HG03095 (cell line): ENCODE measurements at regions not wholly inside any gene's neighbourhood (a gene's known extent, or its start where the extent isn't known, plus 50 kb on each side); places are given as distances from the start of the nearest gene placed in this dataset.
"Not testable (repeated sequence)": the region's sequence is repeated elsewhere in the genome, so short reads cannot be mapped to it uniquely, and the experiment has no call there.

Source experiments
- ATAC-seq: cut with Tn5 transposase; IDR thresholded peaks from one replicate; pipeline ENCODE4 v1.9.1; 2021; ENCODE audit warnings: moderate library complexity; ENCODE audit not compliant: unreplicated experiment

GRCh38 chr21:16211339-16212303 lies 481.8 kb downstream of the USP25 start:
- no peak for ATAC-seq

- no peak for ATAC-seq
Observed at GRCh38 chr21:16213518-16213917, 483.7 kb downstream of the USP25 start.

- no peak for ATAC-seq
Observed at GRCh38 chr21:16215193-16215592, 485.4 kb downstream of the USP25 start.

GRCh38 chr21:16215663-16216183 lies 485.9 kb downstream of the USP25 start:
- no peak for ATAC-seq

GRCh38 chr21:16216288-16216962 lies 486.6 kb downstream of the USP25 start:
- no peak for ATAC-seq

- ATAC-seq, result no peak
Observed at GRCh38 chr21:16218682-16219343, 489.0 kb downstream of the USP25 start.

- ATAC-seq, result not testable (repeated sequence)
Observed at GRCh38 chr21:16224756-16225155, 495.0 kb downstream of the USP25 start.

- no peak for ATAC-seq
Observed at GRCh38 chr21:16239659-16240265, 510.0 kb downstream of the USP25 start.

GRCh38 chr21:16241016-16241415 lies 511.2 kb downstream of the USP25 start:
- no peak for ATAC-seq

- ATAC-seq, result no peak
Observed at GRCh38 chr21:16241479-16241963, 511.7 kb downstream of the USP25 start.

GRCh38 chr21:16243396-16243795 lies 513.6 kb downstream of the USP25 start:
- ATAC-seq, result no peak

- no peak for ATAC-seq
Observed at GRCh38 chr21:16248705-16249104, 518.9 kb downstream of the USP25 start.

- no peak for ATAC-seq
Observed at GRCh38 chr21:16250273-16250672, 520.5 kb downstream of the USP25 start.

- no peak for ATAC-seq
Observed at GRCh38 chr21:16258844-16259611, 529.2 kb downstream of the USP25 start.

- ATAC-seq, result no peak
Observed at GRCh38 chr21:16262091-16262490, 532.3 kb downstream of the USP25 start.

- ATAC-seq, result no peak
Observed at GRCh38 chr21:16264319-16264718, 534.5 kb downstream of the USP25 start.

GRCh38 chr21:16269476-16269875 lies 539.7 kb downstream of the USP25 start:
- no peak for ATAC-seq

- ATAC-seq, result no peak
Observed at GRCh38 chr21:16279731-16280581, 550.2 kb downstream of the USP25 start.

GRCh38 chr21:16280686-16281091 lies 550.9 kb downstream of the USP25 start:
- ATAC-seq, result no peak
